ENCODE measurements at regions not wholly inside any gene's neighbourhood (a gene's known extent, or its start where the extent isn't known, plus 50 kb on each side); places are given as distances from the start of the nearest gene placed in this dataset.
"Not testable (repeated sequence)": the region's sequence is repeated elsewhere in the genome, so short reads cannot be mapped to it uniquely, and the experiment has no call there.

- DNase-seq (ENCODE audit: low spot score), result not testable (repeated sequence)
These were observed 734.9 kb downstream of the TENT5A start for GRCh38 chr6:81017586-81017985.

- no peak for DNase-seq (ENCODE audit: low spot score)
These were observed 748.6 kb downstream of the TENT5A start for GRCh38 chr6:81003894-81004293.

GRCh38 chr6:81003156-81003555 is 749.3 kb downstream of the TENT5A start:
- no peak for DNase-seq (ENCODE audit: low spot score)

GRCh38 chr6:81002126-81002525 is 750.4 kb downstream of the TENT5A start:
- DNase-seq (ENCODE audit: low spot score), result no peak

GRCh38 chr6:80991316-80991715 is 761.2 kb downstream of the TENT5A start:
- no peak for DNase-seq (ENCODE audit: low spot score)

- DNase-seq (ENCODE audit: low spot score), result no peak
These were observed 763.6 kb downstream of the TENT5A start for GRCh38 chr6:80988892-80989291.

- no peak for DNase-seq (ENCODE audit: low spot score)
These were observed 764.2 kb downstream of the TENT5A start for GRCh38 chr6:80988286-80988685.

GRCh38 chr6:80981226-80981625 is 771.3 kb downstream of the TENT5A start:
- DNase-seq (ENCODE audit: low spot score), result not testable (repeated sequence)

GRCh38 chr6:80976336-80976735 is 776.1 kb downstream of the TENT5A start:
- DNase-seq (ENCODE audit: low spot score), result no peak

- no peak for DNase-seq (ENCODE audit: low spot score)
These were observed 777.9 kb downstream of the TENT5A start for GRCh38 chr6:80974579-80974978.

- DNase-seq (ENCODE audit: low spot score), result no peak
These were observed 783.0 kb downstream of the TENT5A start for GRCh38 chr6:80969439-80969838.

- no peak for DNase-seq (ENCODE audit: low spot score)
These were observed 784.9 kb downstream of the TENT5A start for GRCh38 chr6:80967609-80968008.

- no peak for DNase-seq (ENCODE audit: low spot score)
These were observed 790.1 kb downstream of the TENT5A start for GRCh38 chr6:80962382-80962781.

- no peak for DNase-seq (ENCODE audit: low spot score)
These were observed 791.3 kb downstream of the TENT5A start for GRCh38 chr6:80961166-80961565.

- no peak for DNase-seq (ENCODE audit: low spot score)
These were observed 793.4 kb downstream of the TENT5A start for GRCh38 chr6:80959034-80959433.

GRCh38 chr6:80956898-80957297 is 795.6 kb downstream of the TENT5A start:
- DNase-seq (ENCODE audit: low spot score), result no peak

GRCh38 chr6:80952479-80952878 is 800.0 kb downstream of the TENT5A start:
- not testable (repeated sequence) for DNase-seq (ENCODE audit: low spot score)

GRCh38 chr6:80946402-80946801 is 806.1 kb downstream of the TENT5A start:
- no peak for DNase-seq (ENCODE audit: low spot score)

GRCh38 chr6:80942911-80943310 is 809.6 kb downstream of the TENT5A start:
- no peak for DNase-seq (ENCODE audit: low spot score)

- no peak for DNase-seq (ENCODE audit: low spot score)
These were observed 811.5 kb downstream of the TENT5A start for GRCh38 chr6:80940976-80941375.

- no peak for DNase-seq (ENCODE audit: low spot score)
These were observed 811.9 kb downstream of the TENT5A start for GRCh38 chr6:80940571-80940970.

GRCh38 chr6:80939898-80940297 is 812.6 kb downstream of the TENT5A start:
- DNase-seq (ENCODE audit: low spot score), result no peak

GRCh38 chr6:80939480-80939879 is 813.0 kb downstream of the TENT5A start:
- DNase-seq (ENCODE audit: low spot score), result no peak

GRCh38 chr6:80938131-80938530 is 814.4 kb downstream of the TENT5A start:
- no peak for DNase-seq (ENCODE audit: low spot score)

- DNase-seq (ENCODE audit: low spot score), result no peak
These were observed 820.1 kb downstream of the TENT5A start for GRCh38 chr6:80932359-80932758.

All from mucosa of gallbladder (tissue), 1 donor.